GM23248 (cell line): ENCODE measurements at regions not wholly inside any gene's neighbourhood (a gene's known extent, or its start where the extent isn't known, plus 50 kb on each side); places are given as distances from the start of the nearest gene placed in this dataset.

Source experiments
- DNase-seq: peaks from one replicate; pipeline ENCODE4 v3.0.0-alpha.2; 2015
- H2AFZ ChIP-seq: fragments of 200-600 bp; sonication (generic); 2 replicates; pipeline ENCODE4 v1.6.1; 2016; ENCODE audit warnings: antibody characterized with exemption
- H3F3A ChIP-seq: fragments of 200-600 bp; sonication (generic); 2 replicates; pipeline ENCODE4 v1.6.1; 2016; ENCODE audit warnings: mild to moderate bottlenecking, antibody characterized with exemption, mixed run types; ENCODE audit not compliant: insufficient read depth
- H3K27ac ChIP-seq: fragments of 200-600 bp; sonication (generic); 2 replicates; pipeline ENCODE4 v1.5.1; 2016; ENCODE audit warnings: mild to moderate bottlenecking
- H3K27me3 ChIP-seq: fragments of 200-600 bp; sonication (generic); replicated peaks from 2 replicates; pipeline ENCODE4 v1.6.1; 2016; ENCODE audit warnings: mild to moderate bottlenecking; ENCODE audit not compliant: insufficient read depth
- H3K36me3 ChIP-seq: fragments of 200-600 bp; sonication (generic); 2 replicates; pipeline ENCODE4 v1.6.1; 2016; ENCODE audit warnings: low read depth, mild to moderate bottlenecking
- H3K4me1 ChIP-seq: fragments of 200-600 bp; sonication (generic); 2 replicates; pipeline ENCODE4 v1.6.1; 2016; ENCODE audit warnings: mild to moderate bottlenecking; ENCODE audit not compliant: insufficient read depth
- H3K4me2 ChIP-seq: fragments of 200-600 bp; sonication (generic); one replicate; pipeline ENCODE4 v1.6.1; 2016; ENCODE audit warnings: mild to moderate bottlenecking; ENCODE audit not compliant: unreplicated experiment
- H3K4me3 ChIP-seq: fragments of 200-600 bp; sonication (generic); 2 replicates; pipeline ENCODE4 v1.5.1; 2016; ENCODE audit warnings: mild to moderate bottlenecking
- H3K79me2 ChIP-seq: fragments of 200-600 bp; sonication (generic); 2 replicates; pipeline ENCODE4 v1.6.1; 2016; ENCODE audit warnings: mild to moderate bottlenecking; ENCODE audit not compliant: insufficient read depth
- H3K9ac ChIP-seq: fragments of 200-600 bp; sonication (generic); 2 replicates; pipeline ENCODE4 v1.6.1; 2016; ENCODE audit warnings: mild to moderate bottlenecking
- H3K9me2 ChIP-seq: fragments of 200-600 bp; sonication (generic); 2 replicates; pipeline ENCODE4 v1.6.1; 2016; ENCODE audit warnings: mixed run types, mild to moderate bottlenecking, moderate library complexity; ENCODE audit not compliant: insufficient read depth
- H3K9me3 ChIP-seq: fragments of 200-600 bp; sonication (generic); one replicate; pipeline ENCODE4 v1.6.1; 2017; ENCODE audit warnings: low read depth
- H4K20me1 ChIP-seq: fragments of 200-600 bp; sonication (generic); 2 replicates; pipeline ENCODE4 v1.6.0; 2016; ENCODE audit not compliant: insufficient read depth
- EZH2 ChIP-seq: fragments of 200-600 bp; sonication (generic); IDR thresholded peaks from 2 replicates; pipeline ENCODE4 v1.6.1; 2018; ENCODE audit warnings: antibody characterized with exemption, mild to moderate bottlenecking; ENCODE audit not compliant: insufficient read depth, poor library complexity, severe bottlenecking
- EZH2phosphoT487 ChIP-seq: fragments of 200-600 bp; sonication (generic); IDR thresholded peaks from 2 replicates; pipeline ENCODE4 v1.6.1; 2018; ENCODE audit warnings: antibody characterized with exemption, moderate library complexity, mild to moderate bottlenecking, low read depth; ENCODE audit not compliant: insufficient read depth
- WGBS, 2 experiments: methylation state at CpG; one replicate each; pipeline ENCODE4 v1.1.6; 2015 to 2017; ENCODE audit warnings: low lambda C conversion rate in 2 of 2, low coverage in 1 of 2; ENCODE audit errors: missing lambda C conversion rate in 2 of 2; 5-methylcytosine and 5-hydroxymethylcytosine counted together
- in situ Hi-C: fragments of 300-500 bp; cut with MboI; formaldehyde crosslinking; loops from 2 replicates; pipeline ENCODE4 v1.15.0; 2020

DNA sequence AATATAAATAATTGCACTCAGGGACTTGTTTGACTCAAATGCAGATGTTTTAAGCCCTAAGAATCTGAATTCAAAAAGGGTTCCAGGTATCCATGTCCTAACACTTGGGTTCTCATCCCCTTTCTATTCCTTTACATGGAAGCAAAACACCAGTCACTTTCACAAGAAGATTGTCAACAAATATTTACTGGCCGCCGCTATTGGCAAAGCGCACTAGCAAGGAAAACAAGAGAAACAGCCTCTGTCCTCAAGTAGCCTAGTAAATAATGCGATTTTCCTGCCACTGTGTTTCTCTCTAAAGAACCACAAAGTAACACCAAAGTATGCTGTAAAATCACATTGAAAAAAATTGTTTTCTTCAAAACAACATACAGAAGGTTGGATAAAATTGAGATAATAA is 66.7 kb upstream of the EZH2 start:
- no peaks in the 10 kb centered on the region for H3K27me3 ChIP-seq
- in situ Hi-C loops = loop anchor here (10.0 to 25.0 kb wide), 2 partner anchors 386 to 689 kb away; no protein-coding TSS in a partner anchor

DNA sequence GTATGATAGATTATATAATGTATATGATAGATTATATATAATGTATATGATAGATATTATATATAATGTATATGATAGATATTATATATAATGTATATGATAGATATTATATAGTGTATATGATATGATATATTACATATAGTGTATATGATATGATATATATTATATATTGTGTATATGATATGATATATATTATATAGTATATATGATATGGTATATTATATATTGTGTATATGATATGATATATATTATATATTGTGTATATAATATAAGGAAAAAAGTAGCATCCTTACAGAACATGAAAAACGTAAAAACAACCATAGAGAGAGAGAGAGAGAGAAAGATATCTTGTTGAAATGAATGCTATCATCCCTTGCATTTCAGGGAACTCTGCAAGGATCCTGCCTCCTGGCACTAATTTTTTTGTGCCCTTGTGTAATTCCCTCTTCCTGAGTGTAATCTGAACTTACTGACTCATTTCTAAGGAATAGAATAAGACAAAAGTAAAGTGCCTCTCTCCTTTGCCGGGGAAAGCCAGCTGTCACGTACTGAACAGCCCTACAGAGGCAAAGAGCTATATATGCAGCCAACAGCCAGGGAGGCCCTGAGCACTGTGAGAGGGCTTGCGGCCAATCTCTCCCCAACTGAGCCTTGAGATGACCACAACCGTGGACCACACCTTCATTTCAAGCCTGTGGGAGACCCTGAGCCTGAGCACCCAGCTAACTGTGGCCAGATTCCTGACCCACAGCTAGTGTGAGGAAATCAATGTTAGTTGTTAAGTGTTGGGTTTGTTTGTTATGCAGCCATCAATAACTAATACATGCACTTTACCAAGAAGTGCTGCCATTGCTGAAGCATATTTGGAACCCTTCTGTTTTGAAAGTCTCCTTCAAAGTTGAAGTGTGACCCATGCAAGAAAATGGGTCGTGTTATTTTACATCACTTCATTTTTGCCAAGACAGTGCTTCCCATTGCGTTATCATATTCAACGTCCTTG is 61.1 kb upstream of the EZH2 start:
- DNase-seq = peak; percentile 78
- 0 out of 2 replicates have a peak overlapping the region, but pooled peaks have one; percentile 35 for H2AFZ ChIP-seq

More for the DNA sequence above, 66.7 kb upstream of the EZH2 start:
- H2AFZ ChIP-seq = no peak overlapping the region
- H3K9ac ChIP-seq = no peak overlapping the region
- H3K4me2 ChIP-seq = no peak overlapping the region
- H4K20me1 ChIP-seq = no peaks in the 10 kb centered on the region
- no peaks in the 10 kb centered on the region for H3K9me2 ChIP-seq
- H3K4me3 ChIP-seq = no peak overlapping the region
- no peak overlapping the region for H3K27ac ChIP-seq
- 55 to 60% methylated on average over 4 of the region's 4 CpGs for WGBS, 2 experiments
- DNase-seq = no peak
- TF ChIP-seq EZH2 (no peak), EZH2phosphoT487 (no peak)
- no peaks in the 10 kb centered on the region for H3F3A ChIP-seq
- H3K79me2 ChIP-seq = no peaks in the 10 kb centered on the region
- no peaks in the 10 kb centered on the region for H3K36me3 ChIP-seq
- H3K9me3 ChIP-seq = no peaks in the 10 kb centered on the region
- H3K4me1 ChIP-seq = no peaks in the 10 kb centered on the region

DNA sequence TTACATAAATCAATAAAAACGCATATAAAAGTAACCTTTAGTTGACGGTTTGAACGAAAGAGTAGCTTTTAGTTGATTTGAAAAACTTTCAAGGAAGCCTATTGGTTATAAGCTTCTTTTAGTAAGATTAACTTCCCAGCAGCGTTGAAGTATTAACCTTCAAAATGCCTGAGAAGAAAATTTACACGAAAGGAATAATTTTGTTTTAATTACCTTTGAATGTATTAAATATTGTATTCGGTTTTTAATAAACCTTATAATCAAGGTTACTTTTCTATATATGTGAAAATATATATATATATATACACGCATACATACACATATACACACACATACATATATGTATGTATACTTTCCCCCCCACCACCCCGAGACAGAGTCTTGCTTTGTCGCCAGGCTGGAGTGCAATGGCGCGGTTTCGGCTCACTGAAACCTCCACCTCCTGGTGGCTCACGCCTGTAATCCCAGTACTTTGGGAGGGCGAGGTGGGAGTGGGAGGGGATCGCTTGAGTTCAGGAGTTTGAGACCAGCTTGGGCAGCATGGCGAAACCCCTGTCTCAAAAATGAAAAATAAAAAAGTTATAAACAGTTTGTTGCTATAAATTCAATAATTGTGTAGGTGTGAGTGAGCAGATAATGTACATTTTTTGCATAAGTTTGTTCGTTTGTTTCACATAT is 57.6 kb upstream of the EZH2 start:
- no peaks in the 10 kb centered on the region for H4K20me1 ChIP-seq
- no peak for TF ChIP-seq EZH2
- TF ChIP-seq EZH2phosphoT487 = no peak
- H3K4me2 ChIP-seq = peak overlapping the region; percentile 91
- peak; percentile 79 for DNase-seq
- in situ Hi-C loops = no loop called here
- H3K9ac ChIP-seq = peak overlapping the region; percentile 91
- H3F3A ChIP-seq = no peaks in the 10 kb centered on the region
- WGBS, 2 experiments = 1 to 2% methylated on average over 14 to 17 of the region's 17 CpGs
- H3K36me3 ChIP-seq = no peaks in the 10 kb centered on the region
- peak overlapping the region; percentile 92 for H3K4me3 ChIP-seq
- peak overlapping the region; percentile 76; the same call in 1 of the 2 replicates for H3K27ac ChIP-seq
- peak overlapping the region; percentile 96 for H2AFZ ChIP-seq
- H3K9me3 ChIP-seq = no peaks in the 10 kb centered on the region
- no peaks in the 10 kb centered on the region for H3K9me2 ChIP-seq
- H3K4me1 ChIP-seq = peaks cover 4% of the 10 kb centered on the region; the same call in 1 of the 2 replicates
- H3K27me3 ChIP-seq = no peaks in the 10 kb centered on the region
- no peaks in the 10 kb centered on the region for H3K79me2 ChIP-seq

More for the DNA sequence above, 61.1 kb upstream of the EZH2 start:
- Histone ChIP-seq H3K36me3 (no peaks in the 10 kb centered on the region), H3K27ac (no peak overlapping the region), H3K27me3 (no peaks in the 10 kb centered on the region), H3K4me1 (peaks cover 4% of the 10 kb centered on the region; the same call in 1 of the 2 replicates), H3F3A (no peaks in the 10 kb centered on the region), H3K9ac (no peak overlapping the region), H3K4me3 (no peak overlapping the region), H3K4me2 (no peak overlapping the region), H3K9me3 (no peaks in the 10 kb centered on the region), H3K79me2 (no peaks in the 10 kb centered on the region), H3K9me2 (no peaks in the 10 kb centered on the region), H4K20me1 (no peaks in the 10 kb centered on the region)
- WGBS, 2 experiments = 39 to 43% methylated on average over 8 of the region's 8 CpGs
- TF ChIP-seq EZH2 (no peak), EZH2phosphoT487 (no peak)
- in situ Hi-C loops = no loop called here
